Left ventricle myocardium superior (tissue), 1 donor: ENCODE measurements at regions not wholly inside any gene's neighbourhood (a gene's known extent, or its start where the extent isn't known, plus 50 kb on each side); places are given as distances from the start of the nearest gene placed in this dataset.
"Not testable (repeated sequence)": the region's sequence is repeated elsewhere in the genome, so short reads cannot be mapped to it uniquely, and the experiment has no call there.

ENCODE experiments used
- ATAC-seq: fragments of 200-7000 bp; cut with Tn5 transposase; one replicate; pipeline ENCODE4 v1.9.1; 2020; ENCODE audit warnings: mild to moderate bottlenecking, moderate library complexity
- DNase-seq: peaks from one replicate; pipeline ENCODE4 v3.0.0-alpha.2; 2020
- intact Hi-C: fragments of 100-400 bp; cut with micrococcal nuclease; formaldehyde crosslinking; loops from one replicate; pipeline ENCODE4 v1.11.0; 2022
- donor health status: DM: no; HTN: yes; CAD: no; lungs with severe emphysema.

- intact Hi-C loops, result no loop called here
- no peak for ATAC-seq
- DNase-seq, result no peak
Observed at GRCh38 chr11:109040303-109040702, 375.4 kb downstream of the DDX10 start.

- no peak for ATAC-seq
- intact Hi-C loops, result no loop called here
- no peak for DNase-seq
Observed at GRCh38 chr11:109041876-109042275, 377.0 kb downstream of the DDX10 start.

GRCh38 chr11:109043315-109043714 lies 378.4 kb downstream of the DDX10 start:
- intact Hi-C loops, result no loop called here
- ATAC-seq (no peak), DNase-seq (no peak)

GRCh38 chr11:109046284-109046992 lies 375.6 kb upstream of the C11orf87 start:
- intact Hi-C loops, result no loop called here
- ATAC-seq, result no peak
- no peak for DNase-seq

DNA sequence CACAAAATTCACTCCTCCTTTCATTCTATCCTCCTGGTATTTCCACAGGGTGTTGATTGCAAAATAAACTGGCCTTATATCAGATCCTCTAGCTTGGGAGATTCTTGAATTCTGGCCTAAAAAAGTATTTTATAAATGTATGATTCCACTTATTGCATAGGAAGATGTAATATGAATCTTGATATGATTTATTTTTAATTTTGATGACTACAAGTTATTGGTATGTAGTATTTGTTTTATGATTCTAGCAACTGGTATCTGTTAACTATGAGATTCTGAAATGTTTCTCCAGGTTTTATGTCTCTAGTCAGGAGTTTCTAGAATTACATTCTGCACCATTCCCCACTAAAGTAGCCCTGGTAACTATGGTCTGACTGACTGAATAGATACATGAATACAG lies 373.9 kb upstream of the C11orf87 start:
- intact Hi-C loops, result no loop called here
- DNase-seq (no peak), ATAC-seq (no peak)

GRCh38 chr11:109051200-109051599 lies 370.8 kb upstream of the C11orf87 start:
- DNase-seq (no peak), ATAC-seq (no peak)
- intact Hi-C loops, result no loop called here

DNA sequence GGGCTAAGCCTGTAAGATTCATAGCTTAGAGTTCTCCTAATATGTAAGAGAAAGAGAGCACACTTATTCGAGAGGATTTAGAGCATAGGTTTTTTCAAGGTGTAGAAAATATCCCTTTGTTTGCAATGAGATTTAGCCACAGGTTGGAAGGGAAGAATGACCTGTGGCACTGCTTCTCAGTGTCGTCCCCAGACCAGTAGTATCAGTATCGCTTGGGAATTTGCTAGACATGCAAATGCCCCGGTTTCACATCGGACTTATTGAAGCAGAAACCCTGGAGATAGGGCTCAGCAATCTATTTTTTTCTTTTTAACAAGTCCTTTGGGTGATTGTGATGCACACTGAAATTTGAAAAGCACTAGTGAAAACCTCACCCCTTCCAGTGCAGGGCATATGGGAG lies 362.6 kb upstream of the C11orf87 start:
- DNase-seq, result no peak
- intact Hi-C loops, result no loop called here
- ATAC-seq, result no peak

DNA sequence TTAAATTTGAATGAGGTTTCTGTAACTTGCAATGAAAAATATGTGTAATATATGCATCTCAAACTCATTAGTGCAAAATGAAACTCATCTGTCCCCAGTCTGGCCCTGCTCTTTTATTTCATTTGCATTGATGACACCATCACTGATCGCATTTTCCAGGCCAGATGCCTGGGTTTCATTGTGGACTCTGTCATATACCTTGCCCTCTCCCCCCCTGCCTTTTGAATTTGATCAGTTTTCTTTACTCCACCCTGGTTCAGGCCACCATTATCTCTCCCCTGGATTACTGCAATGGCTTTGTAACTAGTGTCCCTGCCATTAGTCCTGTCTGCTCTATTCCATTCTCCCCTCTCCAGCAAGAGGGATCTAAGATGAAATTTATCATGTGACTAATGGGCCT lies 360.6 kb upstream of the C11orf87 start:
- no peak for ATAC-seq
- no peak for DNase-seq
- intact Hi-C loops, result no loop called here

DNA sequence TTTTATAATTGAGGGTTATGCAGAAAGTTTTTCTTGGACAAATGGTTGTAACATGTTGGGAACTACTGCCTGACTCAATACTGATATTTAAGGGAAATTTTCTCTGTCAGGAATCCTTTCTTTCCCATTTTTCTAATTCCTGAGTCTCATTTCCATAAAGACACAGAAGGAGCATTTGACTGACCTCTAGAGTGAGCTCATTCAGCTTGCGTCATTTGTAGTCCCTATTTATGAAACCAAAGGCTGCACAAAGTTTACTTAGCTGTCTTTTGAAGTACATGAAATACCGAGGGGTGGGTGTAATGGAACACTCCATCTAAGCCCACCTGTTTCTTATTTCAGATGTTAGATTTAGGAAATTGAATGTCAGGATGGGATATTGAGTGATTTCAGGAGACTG lies 359.5 kb upstream of the C11orf87 start:
- ATAC-seq (no peak), DNase-seq (no peak)
- intact Hi-C loops, result no loop called here

- ATAC-seq, result no peak
- intact Hi-C loops, result no loop called here
Observed at GRCh38 chr11:109062871-109063270, 359.1 kb upstream of the C11orf87 start.

DNA sequence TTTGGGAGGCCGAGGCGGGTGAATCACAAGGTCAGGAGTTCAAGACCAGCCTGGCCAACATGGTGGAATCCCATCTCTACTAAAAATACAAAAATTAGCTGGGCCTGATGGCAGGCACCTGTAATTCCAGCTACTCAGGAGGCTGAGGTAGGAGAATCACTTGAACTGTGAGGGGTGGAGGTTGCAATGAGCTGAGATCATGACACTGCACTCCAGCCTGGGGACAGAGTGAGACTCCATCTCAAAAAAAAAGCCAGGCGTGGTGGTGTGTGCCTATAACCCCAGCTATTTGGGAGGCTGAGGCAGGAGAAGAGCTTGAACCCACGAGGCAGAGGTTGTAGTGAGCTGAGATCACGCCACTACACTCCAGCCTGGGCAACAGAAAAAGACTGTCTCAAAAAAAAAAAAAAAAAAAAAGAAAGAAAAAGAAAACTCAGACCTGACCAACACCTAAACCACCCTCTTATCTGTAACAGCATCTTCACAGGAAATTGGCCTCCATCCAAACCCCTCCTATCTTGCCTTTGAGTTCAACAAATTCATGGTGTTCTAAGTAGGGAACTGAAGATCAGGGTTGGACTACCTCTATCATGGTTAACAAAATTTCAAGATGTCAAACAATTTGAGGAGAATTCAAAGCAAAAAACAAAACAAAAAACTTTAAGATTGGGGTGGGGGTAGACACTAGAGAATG lies 357.2 kb upstream of the C11orf87 start:
- intact Hi-C loops, ATAC-seq, DNase-seq: not testable (repeated sequence)

More at GRCh38 chr11:109062871-109063270, 359.1 kb upstream of the C11orf87 start:
- DNase-seq, result no peak

DNA sequence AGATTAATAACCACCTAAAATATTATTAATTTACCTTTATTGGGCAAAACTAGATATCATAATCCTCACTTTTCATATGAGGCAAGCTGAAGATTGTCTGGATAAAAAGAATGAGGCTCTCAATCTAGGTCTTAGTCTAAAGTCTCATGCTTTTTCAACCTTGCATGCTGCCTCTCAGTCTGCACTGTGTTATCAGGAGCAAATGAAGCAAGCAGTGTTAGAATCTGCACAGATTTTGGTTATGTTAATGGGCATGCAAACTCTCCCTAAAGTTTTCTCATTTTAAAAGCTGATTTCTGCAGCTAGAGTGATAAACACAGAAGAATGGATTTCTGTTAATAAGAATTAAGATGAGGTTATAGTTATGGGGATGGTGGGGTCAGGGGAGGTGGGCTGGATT lies 350.7 kb upstream of the C11orf87 start:
- DNase-seq (no peak), ATAC-seq (peak; percentile 33)
- intact Hi-C loops, result no loop called here

GRCh38 chr11:109071712-109072524 lies 350.1 kb upstream of the C11orf87 start:
- DNase-seq, result peak; percentile 38
- peak; percentile 92 for ATAC-seq
- intact Hi-C loops, result no loop called here

DNA sequence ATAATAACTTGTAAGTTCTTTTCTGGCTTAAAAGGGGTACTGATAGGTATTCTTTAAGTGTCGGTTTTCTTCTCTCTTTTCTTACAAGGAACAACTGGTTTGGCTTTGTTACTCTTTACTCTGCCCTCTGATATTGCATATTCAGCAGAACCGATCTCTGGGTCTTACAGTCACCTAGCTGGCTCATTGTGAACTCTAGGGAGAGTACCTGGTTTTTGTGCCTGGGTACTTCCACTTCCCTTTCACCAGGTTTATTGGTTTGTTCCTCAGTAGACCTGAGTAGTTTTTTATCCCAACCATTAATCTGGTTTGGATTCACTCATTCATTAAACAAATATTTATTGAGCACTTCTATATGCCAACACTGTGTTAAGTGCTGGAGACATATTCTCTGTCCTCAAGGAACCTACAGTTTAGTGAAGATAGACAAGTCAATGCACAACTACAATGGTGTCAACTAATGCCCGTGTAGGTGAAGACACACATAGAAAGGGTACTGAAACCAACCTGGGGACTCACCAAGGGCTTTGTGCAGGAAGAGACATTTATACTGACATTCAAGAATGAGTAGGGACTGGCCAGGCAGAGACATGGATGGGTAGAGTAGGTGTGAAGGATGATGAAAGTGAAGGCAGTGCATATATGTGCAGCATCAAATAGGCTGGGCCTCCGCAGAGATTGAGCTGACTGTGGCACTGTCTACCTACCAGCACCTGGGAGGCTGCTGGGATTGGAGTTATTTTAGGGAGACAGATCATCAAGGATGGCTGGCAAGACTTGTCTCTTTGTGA lies 348.8 kb upstream of the C11orf87 start:
- ATAC-seq (no peak), DNase-seq (no peak)
- intact Hi-C loops, result no loop called here

DNA sequence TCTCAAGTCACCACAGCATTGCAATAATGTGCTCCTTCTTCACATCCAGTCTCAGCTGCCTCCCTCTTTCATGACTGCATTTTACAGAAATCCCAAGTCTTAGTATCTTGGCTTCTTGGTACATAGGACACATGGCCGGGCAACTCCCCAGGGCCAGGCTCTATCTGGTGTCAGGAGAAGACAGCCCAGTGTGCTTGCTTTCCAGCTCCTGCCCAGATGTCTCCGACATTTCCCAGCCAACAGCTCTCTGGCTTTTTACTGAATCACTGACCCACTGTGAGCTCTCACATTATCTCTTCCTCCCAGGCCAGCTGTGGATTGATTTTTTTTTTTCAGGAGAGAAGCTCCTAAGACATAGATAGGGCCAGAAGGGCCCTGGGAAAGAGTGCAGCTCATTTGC lies 346.0 kb upstream of the C11orf87 start:
- DNase-seq (peak; percentile 73), ATAC-seq (peak; percentile 53)
- intact Hi-C loops, result no loop called here

DNA sequence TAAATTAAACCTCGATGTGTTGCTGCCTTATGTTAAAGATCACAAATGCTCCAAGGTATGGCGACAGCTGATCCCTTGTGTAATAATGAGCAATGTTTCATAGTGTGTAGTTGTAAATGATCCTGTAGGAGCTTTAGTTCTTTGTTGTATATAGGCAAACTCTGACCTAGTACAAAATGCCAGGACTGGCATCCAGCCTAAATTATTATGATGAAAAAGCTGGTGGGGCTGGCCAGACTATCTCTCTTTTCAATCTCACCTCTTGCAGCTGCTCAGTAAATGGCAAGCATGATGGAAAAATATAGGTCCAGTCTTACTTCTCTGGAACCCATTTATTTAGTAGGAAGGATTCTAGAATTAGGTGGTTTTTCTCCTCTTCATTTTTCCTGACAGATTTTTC lies 345.1 kb upstream of the C11orf87 start:
- ATAC-seq (no peak), DNase-seq (no peak)
- intact Hi-C loops, result no loop called here

GRCh38 chr11:109077291-109077920 lies 344.6 kb upstream of the C11orf87 start:
- no peak for ATAC-seq
- intact Hi-C loops, result no loop called here
- DNase-seq, result no peak

- DNase-seq, result peak; percentile 55
- peak; percentile 89 for ATAC-seq
- intact Hi-C loops, result no loop called here
Observed at GRCh38 chr11:109085708-109086373, 336.1 kb upstream of the C11orf87 start.
